HEK293 (cell line): ENCODE measurements at regions not wholly inside any gene's neighbourhood (a gene's known extent, or its start where the extent isn't known, plus 50 kb on each side); places are given as distances from the start of the nearest gene placed in this dataset.

Experiments
- CTCF ChIA-PET: fragments of 350-600 bp; formaldehyde crosslinking; extraction: SDS; loops from one replicate; lab custom pipeline; 2021; ENCODE audit warnings: antibody characterized with exemption; lab: Yijun Ruan, JAX
- POLR2A ChIA-PET: fragments of 300-600 bp; formaldehyde crosslinking; extraction: SDS; loops from one replicate; lab custom pipeline; 2020; ENCODE audit warnings: antibody characterized with exemption, inconsistent platforms; lab: Yijun Ruan, JAX
- H3K27ac ChIP-seq: fragments of 200-500 bp; sonication (Bioruptor generic); 2 replicates; pipeline ENCODE4 v1.5.1; 2014; ENCODE audit warnings: low read depth, low read length, control low read depth, inconsistent platforms; ENCODE audit errors: extremely low read depth
- H3K36me3 ChIP-seq, 2 experiments: fragments of 200-500 bp in 1 of 2; sonication (Bioruptor generic) in 1 of 2; 1 replicate in 1 of 2; 2 replicates in 1 of 2; pipeline ENCODE4 v1.5.1; 2014 to 2017; ENCODE audit warnings: inconsistent platforms in 2 of 2, low read length in 2 of 2; ENCODE audit not compliant: control insufficient read depth in 2 of 2, insufficient read depth in 1 of 2
- H3K4me1 ChIP-seq: fragments of 200-500 bp; sonication (Bioruptor generic); 2 replicates; pipeline ENCODE4 v1.5.1; 2014; ENCODE audit warnings: mild to moderate bottlenecking, low read length, inconsistent platforms; ENCODE audit not compliant: control insufficient read depth, insufficient read depth
- H3K4me3 ChIP-seq: 2 replicates; pipeline ENCODE4 v1.5.1; 2011; ENCODE audit warnings: low read depth, mild to moderate bottlenecking, control low read depth, low read length, moderate library complexity
- H3K9me3 ChIP-seq: fragments of 200-500 bp; sonication (Bioruptor generic); 2 replicates; pipeline ENCODE4 v1.5.1; 2014; ENCODE audit warnings: low read depth, low read length, inconsistent platforms; ENCODE audit not compliant: control insufficient read depth, insufficient read depth
- MEIS1 ChIP-seq: sonication (generic); formaldehyde crosslinking; IDR thresholded peaks from 2 replicates; pipeline ENCODE4 v1.8.1; 2022; ENCODE audit warnings: missing genetic modification reagents, mild to moderate bottlenecking, borderline replicate concordance
- SCRT1 ChIP-seq: fragments of 450-650 bp; formaldehyde crosslinking; IDR thresholded peaks from 2 replicates; pipeline ENCODE4 v1.5.1; 2016; ENCODE audit warnings: missing biosample characterization, missing genetic modification characterization, borderline replicate concordance
- TCF7L2 ChIP-seq: IDR thresholded peaks from 2 replicates; pipeline ENCODE4 v1.6.1; 2011; ENCODE audit warnings: low read depth, mild to moderate bottlenecking, inconsistent platforms, low read length, moderate library complexity, borderline replicate concordance
- ZNF324 ChIP-seq: fragments of 450-650 bp; formaldehyde crosslinking; IDR thresholded peaks from 2 replicates; pipeline ENCODE4 v1.5.1; 2016; ENCODE audit warnings: missing biosample characterization, missing genetic modification characterization
- ZNF426 ChIP-seq: fragments of 450-650 bp; formaldehyde crosslinking; IDR thresholded peaks from 2 replicates; pipeline ENCODE4 v1.5.1; 2017; ENCODE audit warnings: missing biosample characterization, missing genetic modification characterization, mild to moderate bottlenecking, inconsistent platforms, moderate library complexity
- ZNF558 ChIP-seq: fragments of 450-650 bp; formaldehyde crosslinking; IDR thresholded peaks from 2 replicates; pipeline ENCODE4 v1.5.1; 2016; ENCODE audit warnings: missing biosample characterization, missing genetic modification characterization
- ZNF560 ChIP-seq: fragments of 450-650 bp; formaldehyde crosslinking; IDR thresholded peaks from 2 replicates; pipeline ENCODE4 v1.5.1; 2017; ENCODE audit warnings: missing biosample characterization, missing genetic modification characterization, borderline replicate concordance
- ZNF561 ChIP-seq: fragments of 450-650 bp; IDR thresholded peaks from 2 replicates; pipeline ENCODE4 v1.5.1; 2018; ENCODE audit warnings: missing biosample characterization, missing genetic modification characterization, borderline replicate concordance
- TF ChIP-seq, protein P1 (sequence below): fragments of 450-650 bp; formaldehyde crosslinking; IDR thresholded peaks from 2 replicates; pipeline ENCODE4 v1.5.1; 2017; ENCODE audit warnings: missing biosample characterization, missing genetic modification characterization
- TF ChIP-seq, protein P2 (sequence below): fragments of 450-650 bp; formaldehyde crosslinking; IDR thresholded peaks from 2 replicates; pipeline ENCODE4 v1.5.1; 2016; ENCODE audit warnings: missing biosample characterization, missing genetic modification characterization
- TF ChIP-seq, protein P3 (sequence below): fragments of 450-650 bp; formaldehyde crosslinking; IDR thresholded peaks from 2 replicates; pipeline ENCODE4 v1.5.1; 2016; ENCODE audit warnings: missing biosample characterization, missing genetic modification characterization
- TF ChIP-seq, protein P4 (sequence below): fragments of 450-650 bp; IDR thresholded peaks from 2 replicates; pipeline ENCODE4 v1.5.1; 2018; ENCODE audit warnings: missing biosample characterization, missing genetic modification characterization
- TF ChIP-seq, protein P5 (sequence below): fragments of 450-650 bp; formaldehyde crosslinking; IDR thresholded peaks from 2 replicates; pipeline ENCODE4 v1.5.1; 2016; ENCODE audit warnings: missing biosample characterization, missing genetic modification characterization
- TF ChIP-seq, protein P6 (sequence below): fragments of 450-650 bp; formaldehyde crosslinking; IDR thresholded peaks from 2 replicates; pipeline ENCODE4 v1.5.1; 2017; ENCODE audit warnings: missing biosample characterization, missing genetic modification characterization

DNA sequence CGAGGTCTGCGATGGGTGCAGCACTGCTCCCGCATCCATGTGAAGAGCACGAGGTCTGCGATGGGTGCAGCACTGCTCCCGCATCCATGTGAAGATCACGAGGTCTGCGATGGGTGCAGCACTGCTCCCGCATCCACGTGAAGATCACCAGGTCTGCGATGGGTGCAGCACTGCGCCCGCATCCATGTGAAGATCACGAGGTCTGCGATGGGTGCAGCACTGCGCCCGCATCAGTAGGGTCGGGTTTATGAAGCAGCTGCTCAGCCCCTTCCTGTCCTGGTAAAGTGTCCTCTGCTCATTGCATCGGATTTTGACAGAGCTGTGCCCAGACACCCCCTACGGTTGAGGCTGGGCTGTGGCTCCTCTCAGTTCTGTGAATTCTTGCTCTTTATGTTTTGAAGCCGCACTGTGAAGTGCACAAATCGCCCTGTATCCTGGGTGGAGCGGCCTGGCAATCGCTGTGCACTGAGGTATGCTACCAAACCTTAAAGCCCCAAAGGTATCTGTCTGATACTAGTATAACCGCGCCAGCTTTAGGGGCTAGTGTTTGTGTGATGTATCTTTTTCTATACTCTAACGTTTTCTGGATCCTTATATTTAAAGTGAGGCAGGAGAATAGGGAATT is 98.7 kb downstream of the CPZ start:
- ChIA-PET CTCF (interaction anchor here (1.0 kb wide), 1 partner anchor 226 kb away, joined by 5 read pairs; no protein-coding TSS in a partner anchor), POLR2A (no interaction called here)
- TF ChIP-seq, protein P1, sequence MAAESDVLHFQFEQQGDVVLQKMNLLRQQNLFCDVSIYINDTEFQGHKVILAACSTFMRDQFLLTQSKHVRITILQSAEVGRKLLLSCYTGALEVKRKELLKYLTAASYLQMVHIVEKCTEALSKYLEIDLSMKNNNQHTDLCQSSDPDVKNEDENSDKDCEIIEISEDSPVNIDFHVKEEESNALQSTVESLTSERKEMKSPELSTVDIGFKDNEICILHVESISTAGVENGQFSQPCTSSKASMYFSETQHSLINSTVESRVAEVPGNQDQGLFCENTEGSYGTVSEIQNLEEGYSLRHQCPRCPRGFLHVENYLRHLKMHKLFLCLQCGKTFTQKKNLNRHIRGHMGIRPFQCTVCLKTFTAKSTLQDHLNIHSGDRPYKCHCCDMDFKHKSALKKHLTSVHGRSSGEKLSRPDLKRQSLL (tag by site-specific recombination): no peak
- TF ChIP-seq ZNF426 (tag by site-specific recombination) (no peak), ZNF561 (no peak), ZNF560 (tag by site-specific recombination) (no peak), ZNF558 (tag by site-specific recombination) (no peak), MEIS1 (CRISPR knock-in tag) (no peak), SCRT1 (tag by site-specific recombination) (no peak), ZNF324 (tag by site-specific recombination) (no peak), TCF7L2 (no peak)
- TF ChIP-seq, protein P2, sequence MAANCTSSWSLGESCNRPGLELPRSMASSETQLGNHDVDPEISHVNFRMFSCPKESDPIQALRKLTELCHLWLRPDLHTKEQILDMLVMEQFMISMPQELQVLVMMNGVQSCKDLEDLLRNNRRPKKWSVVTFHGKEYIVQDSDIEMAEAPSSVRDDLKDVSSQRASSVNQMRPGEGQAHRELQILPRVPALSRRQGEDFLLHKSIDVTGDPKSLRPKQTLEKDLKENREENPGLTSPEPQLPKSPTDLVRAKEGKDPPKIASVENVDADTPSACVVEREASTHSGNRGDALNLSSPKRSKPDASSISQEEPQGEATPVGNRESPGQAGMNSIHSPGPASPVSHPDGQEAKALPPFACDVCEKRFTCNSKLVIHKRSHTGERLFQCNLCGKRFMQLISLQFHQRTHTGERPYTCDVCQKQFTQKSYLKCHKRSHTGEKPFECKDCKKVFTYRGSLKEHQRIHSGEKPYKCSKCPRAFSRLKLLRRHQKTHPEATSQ (tag by site-specific recombination): no peak
- TF ChIP-seq, protein P3, sequence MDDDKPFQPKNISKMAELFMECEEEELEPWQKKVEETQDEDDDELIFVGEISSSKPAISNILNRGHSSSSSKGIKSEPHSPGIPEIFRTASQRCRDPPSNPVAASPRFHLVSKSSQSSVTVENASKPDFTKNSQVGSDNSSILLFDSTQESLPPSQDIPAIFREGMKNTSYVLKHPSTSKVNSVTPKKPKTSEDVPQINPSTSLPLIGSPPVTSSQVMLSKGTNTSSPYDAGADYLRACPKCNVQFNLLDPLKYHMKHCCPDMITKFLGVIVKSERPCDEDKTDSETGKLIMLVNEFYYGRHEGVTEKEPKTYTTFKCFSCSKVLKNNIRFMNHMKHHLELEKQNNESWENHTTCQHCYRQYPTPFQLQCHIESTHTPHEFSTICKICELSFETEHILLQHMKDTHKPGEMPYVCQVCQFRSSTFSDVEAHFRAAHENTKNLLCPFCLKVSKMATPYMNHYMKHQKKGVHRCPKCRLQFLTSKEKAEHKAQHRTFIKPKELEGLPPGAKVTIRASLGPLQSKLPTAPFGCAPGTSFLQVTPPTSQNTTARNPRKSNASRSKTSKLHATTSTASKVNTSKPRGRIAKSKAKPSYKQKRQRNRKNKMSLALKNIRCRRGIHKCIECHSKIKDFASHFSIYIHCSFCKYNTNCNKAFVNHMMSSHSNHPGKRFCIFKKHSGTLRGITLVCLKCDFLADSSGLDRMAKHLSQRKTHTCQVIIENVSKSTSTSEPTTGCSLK: no peak
- TF ChIP-seq, protein P4, sequence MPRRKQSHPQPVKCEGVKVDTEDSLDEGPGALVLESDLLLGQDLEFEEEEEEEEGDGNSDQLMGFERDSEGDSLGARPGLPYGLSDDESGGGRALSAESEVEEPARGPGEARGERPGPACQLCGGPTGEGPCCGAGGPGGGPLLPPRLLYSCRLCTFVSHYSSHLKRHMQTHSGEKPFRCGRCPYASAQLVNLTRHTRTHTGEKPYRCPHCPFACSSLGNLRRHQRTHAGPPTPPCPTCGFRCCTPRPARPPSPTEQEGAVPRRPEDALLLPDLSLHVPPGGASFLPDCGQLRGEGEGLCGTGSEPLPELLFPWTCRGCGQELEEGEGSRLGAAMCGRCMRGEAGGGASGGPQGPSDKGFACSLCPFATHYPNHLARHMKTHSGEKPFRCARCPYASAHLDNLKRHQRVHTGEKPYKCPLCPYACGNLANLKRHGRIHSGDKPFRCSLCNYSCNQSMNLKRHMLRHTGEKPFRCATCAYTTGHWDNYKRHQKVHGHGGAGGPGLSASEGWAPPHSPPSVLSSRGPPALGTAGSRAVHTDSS (tag by site-specific recombination): no peak
- TF ChIP-seq, protein P5, sequence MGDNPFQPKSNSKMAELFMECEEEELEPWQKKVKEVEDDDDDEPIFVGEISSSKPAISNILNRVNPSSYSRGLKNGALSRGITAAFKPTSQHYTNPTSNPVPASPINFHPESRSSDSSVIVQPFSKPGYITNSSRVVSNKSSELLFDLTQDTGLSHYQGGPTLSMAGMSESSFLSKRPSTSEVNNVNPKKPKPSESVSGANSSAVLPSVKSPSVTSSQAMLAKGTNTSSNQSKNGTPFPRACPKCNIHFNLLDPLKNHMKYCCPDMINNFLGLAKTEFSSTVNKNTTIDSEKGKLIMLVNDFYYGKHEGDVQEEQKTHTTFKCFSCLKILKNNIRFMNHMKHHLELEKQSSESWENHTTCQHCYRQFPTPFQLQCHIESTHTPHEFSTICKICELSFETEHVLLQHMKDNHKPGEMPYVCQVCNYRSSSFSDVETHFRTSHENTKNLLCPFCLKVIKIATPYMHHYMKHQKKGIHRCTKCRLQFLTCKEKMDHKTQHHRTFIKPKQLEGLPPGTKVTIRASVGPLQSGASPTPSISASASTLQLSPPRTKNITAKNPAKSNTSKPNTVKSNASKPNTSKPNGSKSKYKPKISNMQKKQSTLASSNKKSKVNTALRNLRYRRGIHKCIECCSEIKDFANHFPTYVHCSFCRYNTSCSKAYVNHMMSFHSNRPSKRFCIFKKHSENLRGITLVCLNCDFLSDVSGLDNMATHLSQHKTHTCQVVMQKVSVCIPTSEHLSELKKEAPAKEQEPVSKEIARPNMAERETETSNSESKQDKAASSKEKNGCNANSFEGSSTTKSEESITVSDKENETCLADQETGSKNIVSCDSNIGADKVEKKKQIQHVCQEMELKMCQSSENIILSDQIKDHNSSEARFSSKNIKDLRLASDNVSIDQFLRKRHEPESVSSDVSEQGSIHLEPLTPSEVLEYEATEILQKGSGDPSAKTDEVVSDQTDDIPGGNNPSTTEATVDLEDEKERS (tag by site-specific recombination): no peak
- TF ChIP-seq, protein P6, sequence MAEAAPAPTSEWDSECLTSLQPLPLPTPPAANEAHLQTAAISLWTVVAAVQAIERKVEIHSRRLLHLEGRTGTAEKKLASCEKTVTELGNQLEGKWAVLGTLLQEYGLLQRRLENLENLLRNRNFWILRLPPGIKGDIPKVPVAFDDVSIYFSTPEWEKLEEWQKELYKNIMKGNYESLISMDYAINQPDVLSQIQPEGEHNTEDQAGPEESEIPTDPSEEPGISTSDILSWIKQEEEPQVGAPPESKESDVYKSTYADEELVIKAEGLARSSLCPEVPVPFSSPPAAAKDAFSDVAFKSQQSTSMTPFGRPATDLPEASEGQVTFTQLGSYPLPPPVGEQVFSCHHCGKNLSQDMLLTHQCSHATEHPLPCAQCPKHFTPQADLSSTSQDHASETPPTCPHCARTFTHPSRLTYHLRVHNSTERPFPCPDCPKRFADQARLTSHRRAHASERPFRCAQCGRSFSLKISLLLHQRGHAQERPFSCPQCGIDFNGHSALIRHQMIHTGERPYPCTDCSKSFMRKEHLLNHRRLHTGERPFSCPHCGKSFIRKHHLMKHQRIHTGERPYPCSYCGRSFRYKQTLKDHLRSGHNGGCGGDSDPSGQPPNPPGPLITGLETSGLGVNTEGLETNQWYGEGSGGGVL (tag by site-specific recombination): no peak
- H3K4me3 ChIP-seq: no peak overlapping the region
- H3K27ac ChIP-seq: no peak overlapping the region
- H3K36me3 ChIP-seq: no peaks in the 10 kb centered on the region
- H3K9me3 ChIP-seq: no peaks in the 10 kb centered on the region
- no peaks in the 10 kb centered on the region for H3K4me1 ChIP-seq
